ENCODE measurements at regions not wholly inside any gene's neighbourhood (a gene's known extent, or its start where the extent isn't known, plus 50 kb on each side); places are given as distances from the start of the nearest gene placed in this dataset.
A peak's percentile ranks its signal among the peaks of the same experiment; 100 is the strongest.

DNA sequence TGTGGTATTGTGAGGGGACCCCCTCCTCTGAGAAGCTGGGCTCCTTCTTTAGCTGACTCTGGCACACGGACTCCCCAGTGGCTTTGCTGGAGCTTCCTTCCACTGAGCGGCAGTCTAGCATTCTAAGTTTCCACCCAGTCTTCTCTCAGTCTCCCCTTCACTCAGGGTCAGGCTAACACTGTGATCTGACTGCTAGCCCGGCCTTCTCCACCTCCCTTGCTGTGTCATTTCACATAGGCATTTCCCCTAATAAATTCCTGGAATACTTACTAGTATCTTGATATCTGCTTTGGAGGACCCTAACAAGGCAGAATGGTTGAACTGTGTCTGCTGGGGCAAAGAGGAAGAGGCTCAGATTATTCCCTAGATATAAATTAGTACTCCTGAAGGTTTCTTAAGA, 106.2 kb upstream of the THBS1 start:
- DNase-seq (ENCODE audit: low read depth in 2 of 2): no peak
- TF ChIP-seq CTCF (IDR thresholded peaks at IDR 0.05; ENCODE audit: low read depth, low read length): no peak
- no peak overlapping the region for H3K4me3 ChIP-seq (replicated peaks in 1 of 2; ENCODE audit: low read depth in 2 of 2, low read length in 2 of 2)

GRCh38 chr15:39478996-39479395, 101.9 kb upstream of the THBS1 start:
- TF ChIP-seq CTCF (IDR thresholded peaks at IDR 0.05; ENCODE audit: low read depth, low read length): no peak
- H3K4me3 ChIP-seq (replicated peaks in 1 of 2; ENCODE audit: low read depth in 2 of 2, low read length in 2 of 2): no peak overlapping the region
- no peak for DNase-seq (ENCODE audit: low read depth in 2 of 2)

DNA sequence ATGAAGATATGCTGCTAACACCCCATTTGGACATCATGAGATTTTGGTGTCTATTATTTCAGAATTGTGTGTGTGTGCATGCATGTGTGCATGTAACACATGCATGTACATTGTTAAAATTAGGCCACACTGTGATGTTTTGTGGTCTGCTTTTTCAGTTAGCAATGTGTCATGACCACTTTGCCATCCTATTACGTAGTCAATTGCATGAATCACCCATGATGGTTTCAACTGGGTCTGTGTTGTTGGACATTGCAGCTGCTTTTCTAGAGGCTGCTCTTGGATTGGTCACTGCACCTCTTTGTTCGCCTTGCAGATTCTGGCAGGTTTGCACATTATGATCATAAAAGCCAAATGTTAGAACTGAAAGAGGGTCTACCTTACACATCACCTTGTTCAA, 101.0 kb upstream of the THBS1 start:
- DNase-seq (ENCODE audit: low read depth in 2 of 2): peak in 1 of 2 donors; percentile 69
- no peak for TF ChIP-seq CTCF (IDR thresholded peaks at IDR 0.05; ENCODE audit: low read depth, low read length)
- H3K4me3 ChIP-seq (replicated peaks in 1 of 2; ENCODE audit: low read depth in 2 of 2, low read length in 2 of 2): no peak overlapping the region

DNA sequence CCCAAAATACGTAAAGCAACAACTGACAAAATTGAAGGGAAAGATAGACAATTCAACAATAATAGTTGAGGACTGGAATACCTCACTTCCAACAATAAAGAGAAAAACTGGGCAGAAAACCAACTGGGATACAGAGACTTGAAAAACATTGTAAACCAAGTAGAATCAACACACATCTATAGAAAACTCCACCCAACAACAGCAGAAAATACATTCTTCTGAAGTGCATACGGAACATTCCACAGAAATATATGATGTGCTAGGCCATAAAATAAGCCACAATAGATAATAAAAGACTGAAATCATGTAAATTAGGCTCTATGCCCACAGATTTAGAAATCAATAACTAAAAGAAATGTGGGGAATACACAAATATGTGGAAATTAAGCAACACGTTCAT, 98.4 kb upstream of the THBS1 start:
- no peak overlapping the region for H3K4me3 ChIP-seq (replicated peaks in 1 of 2; ENCODE audit: low read depth in 2 of 2, low read length in 2 of 2)
- DNase-seq (ENCODE audit: low read depth in 2 of 2): no peak
- TF ChIP-seq CTCF (IDR thresholded peaks at IDR 0.05; ENCODE audit: low read depth, low read length): no peak

DNA sequence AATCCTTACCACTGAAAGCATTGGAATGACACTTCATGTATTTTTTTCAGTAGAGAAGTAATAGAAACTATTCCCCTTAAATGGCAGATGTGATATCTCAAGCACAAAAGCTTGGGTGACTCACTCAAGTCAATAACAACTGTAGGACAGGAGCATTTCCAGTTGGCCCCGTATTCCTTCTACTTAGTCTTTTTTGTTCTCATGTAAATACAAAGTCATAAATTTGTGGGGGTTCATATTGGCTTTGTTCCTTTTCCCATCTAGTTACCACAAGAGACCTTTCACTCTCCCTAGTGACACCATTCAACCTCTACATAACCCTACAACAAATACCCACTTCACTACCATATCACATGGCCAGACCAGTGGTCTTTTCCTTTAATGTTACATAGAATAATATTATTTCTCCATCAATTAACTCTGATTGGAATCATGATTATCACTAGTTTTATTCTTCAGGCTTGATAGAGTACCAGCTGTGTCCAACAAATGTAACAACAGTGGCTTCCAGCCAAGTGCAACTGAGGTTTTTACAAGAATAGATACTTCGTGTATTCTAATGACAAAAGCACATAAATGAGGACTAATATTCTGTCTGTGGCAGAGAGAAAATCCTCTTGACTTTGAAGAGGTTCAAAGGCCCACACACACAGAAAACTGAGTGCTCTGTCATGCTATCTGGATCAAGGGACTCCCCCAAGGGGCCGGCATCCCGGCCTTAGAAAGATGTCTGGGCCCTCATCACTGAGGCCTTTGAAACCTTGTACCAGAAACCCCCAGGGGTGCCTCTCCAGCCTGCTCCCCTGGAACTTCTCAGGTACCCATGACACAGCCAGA, 94.0 kb upstream of the THBS1 start:
- no peak for TF ChIP-seq CTCF (IDR thresholded peaks at IDR 0.05; ENCODE audit: low read depth, low read length)
- DNase-seq (ENCODE audit: low read depth in 2 of 2): peak; percentile 48 to 57
- H3K4me3 ChIP-seq (replicated peaks in 1 of 2; ENCODE audit: low read depth in 2 of 2, low read length in 2 of 2): no peak overlapping the region

DNA sequence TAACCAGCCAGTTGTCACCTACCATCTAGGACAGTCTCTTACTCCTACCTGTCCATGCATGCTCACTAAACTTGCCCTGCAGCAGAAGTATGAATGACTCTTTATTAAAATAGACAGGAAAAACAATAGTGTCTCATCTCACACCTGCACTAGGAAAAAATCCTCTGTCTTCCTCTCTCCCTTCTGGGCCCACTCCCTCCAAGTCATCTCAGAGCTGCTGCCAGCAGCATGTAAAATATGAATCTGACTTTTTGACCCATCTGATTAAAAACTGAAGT, 93.5 kb upstream of the THBS1 start:
- TF ChIP-seq CTCF (IDR thresholded peaks at IDR 0.05; ENCODE audit: low read depth, low read length): no peak
- DNase-seq (ENCODE audit: low read depth in 2 of 2): no peak
- H3K4me3 ChIP-seq (replicated peaks in 1 of 2; ENCODE audit: low read depth in 2 of 2, low read length in 2 of 2): no peak overlapping the region

- no peak for TF ChIP-seq CTCF (IDR thresholded peaks at IDR 0.05; ENCODE audit: low read depth, low read length)
- DNase-seq (ENCODE audit: low read depth in 2 of 2): peak in 1 of 2 donors; percentile 58
- H3K4me3 ChIP-seq (replicated peaks in 1 of 2; ENCODE audit: low read depth in 2 of 2, low read length in 2 of 2): no peak overlapping the region
These were observed 92.4 kb upstream of the THBS1 start for GRCh38 chr15:39488516-39488915.

All from cardiac fibroblast (primary cell).